Non-pigmented ciliary epithelial cell (primary cell): ENCODE measurements at regions not wholly inside any gene's neighbourhood (a gene's known extent, or its start where the extent isn't known, plus 50 kb on each side); places are given as distances from the start of the nearest gene placed in this dataset.
"Not testable (repeated sequence)": the region's sequence is repeated elsewhere in the genome, so short reads cannot be mapped to it uniquely, and the experiment has no call there.

Source experiments
- DNase-seq: peaks from one replicate; pipeline ENCODE4 v3.0.0-alpha.2; 2010; ENCODE audit warnings: low read depth

DNA sequence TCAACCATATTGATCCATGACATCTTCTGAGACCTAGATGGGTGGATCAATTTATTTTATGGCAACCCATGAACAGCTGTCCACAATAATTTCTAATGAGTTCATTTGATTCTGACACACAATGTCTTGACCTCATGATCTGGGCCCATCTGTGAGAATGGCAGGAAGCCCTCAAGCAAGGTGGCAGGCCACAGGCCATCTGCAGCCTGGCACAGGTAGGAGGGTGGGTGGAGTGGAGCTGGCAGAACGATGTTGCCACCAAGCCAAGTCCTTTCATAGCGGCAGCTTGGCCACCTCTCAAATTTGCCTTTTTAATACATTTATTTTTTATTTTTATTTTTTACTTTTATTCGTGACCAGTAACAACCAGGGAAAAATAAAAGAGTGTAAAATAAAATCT lies 1181.6 kb upstream of the SORCS1 start:
- DNase-seq = no peak

DNA sequence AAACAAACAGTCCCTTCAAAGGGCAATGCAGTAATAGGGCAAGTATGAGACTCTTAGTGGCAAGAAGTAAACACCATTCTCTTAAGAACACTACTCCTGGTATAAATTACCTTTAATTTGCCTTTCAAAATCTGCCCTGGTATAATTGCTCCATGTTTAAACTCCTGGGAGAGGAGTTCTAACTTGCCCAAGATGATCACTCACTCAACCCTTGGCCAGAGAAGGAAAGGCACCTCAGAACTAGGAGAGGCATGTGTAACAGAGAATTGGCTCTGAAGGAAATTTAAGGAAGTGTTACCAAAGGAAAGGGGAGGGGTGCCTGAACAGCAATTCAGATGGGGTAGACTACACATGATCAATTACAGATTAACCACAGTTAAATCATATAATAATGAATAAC lies 1173.6 kb upstream of the SORCS1 start:
- DNase-seq = no peak

DNA sequence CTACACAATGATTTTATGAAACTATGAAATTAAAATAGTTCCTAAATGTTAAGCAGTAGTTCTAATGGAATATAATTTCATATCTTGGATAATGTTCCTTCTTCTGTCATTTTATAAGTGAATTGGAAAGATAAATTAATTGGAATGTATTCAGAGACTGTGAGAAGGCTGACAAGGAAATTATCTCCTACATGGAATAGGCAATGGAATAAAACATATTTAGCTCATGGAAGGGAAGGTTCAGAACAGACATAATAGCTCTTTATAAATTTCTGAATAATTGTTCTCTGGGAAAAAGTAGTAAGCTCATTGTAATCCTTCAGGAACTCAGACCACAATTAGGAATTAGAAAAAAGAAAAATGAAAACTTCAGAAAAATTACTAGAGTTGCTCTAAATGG lies 1172.3 kb upstream of the SORCS1 start:
- no peak for DNase-seq

DNA sequence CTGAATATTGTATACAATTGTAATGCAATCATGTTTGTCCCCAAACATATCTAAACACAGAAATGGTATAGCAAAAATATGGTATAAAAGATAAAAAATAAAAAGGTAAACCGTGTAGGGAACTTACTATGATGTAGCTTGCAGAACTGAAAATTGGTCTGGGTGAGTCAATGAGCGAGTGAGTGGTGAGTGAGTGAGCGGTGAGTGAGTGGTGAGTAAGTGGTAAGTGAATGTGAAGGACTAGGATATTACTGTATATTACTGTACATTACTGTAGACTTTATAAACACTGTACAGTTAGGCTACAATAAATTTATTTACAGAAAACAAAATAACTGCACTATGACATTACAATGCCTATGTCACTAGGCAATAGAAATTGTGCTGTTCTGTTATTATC lies 1163.2 kb upstream of the SORCS1 start:
- no peak for DNase-seq

DNA sequence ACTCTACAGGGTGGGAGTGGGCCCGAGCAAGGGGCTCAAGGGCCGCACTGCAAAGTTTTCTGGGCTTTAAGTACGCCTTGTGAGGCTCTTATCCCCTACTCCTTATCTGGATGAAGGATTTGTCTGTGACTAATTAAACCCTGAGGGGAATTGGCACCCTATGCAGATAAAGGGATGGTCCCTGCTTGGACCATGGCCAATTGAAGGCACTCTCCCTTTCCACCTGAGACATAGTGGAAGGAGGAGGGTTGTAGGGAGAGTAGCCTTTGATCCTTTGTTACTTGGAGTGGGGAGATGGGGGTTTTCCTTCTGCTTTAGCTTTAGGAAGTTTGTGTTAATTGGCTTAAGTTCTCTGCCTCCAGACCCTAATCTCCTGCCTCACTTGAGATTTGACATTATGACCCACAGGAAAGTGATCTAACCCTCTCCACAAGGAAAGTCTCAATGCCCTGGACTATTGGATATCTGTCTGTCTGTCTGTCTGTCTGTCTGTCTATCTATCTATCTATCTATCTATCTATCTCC lies 1158.8 kb upstream of the SORCS1 start:
- no peak for DNase-seq

DNA sequence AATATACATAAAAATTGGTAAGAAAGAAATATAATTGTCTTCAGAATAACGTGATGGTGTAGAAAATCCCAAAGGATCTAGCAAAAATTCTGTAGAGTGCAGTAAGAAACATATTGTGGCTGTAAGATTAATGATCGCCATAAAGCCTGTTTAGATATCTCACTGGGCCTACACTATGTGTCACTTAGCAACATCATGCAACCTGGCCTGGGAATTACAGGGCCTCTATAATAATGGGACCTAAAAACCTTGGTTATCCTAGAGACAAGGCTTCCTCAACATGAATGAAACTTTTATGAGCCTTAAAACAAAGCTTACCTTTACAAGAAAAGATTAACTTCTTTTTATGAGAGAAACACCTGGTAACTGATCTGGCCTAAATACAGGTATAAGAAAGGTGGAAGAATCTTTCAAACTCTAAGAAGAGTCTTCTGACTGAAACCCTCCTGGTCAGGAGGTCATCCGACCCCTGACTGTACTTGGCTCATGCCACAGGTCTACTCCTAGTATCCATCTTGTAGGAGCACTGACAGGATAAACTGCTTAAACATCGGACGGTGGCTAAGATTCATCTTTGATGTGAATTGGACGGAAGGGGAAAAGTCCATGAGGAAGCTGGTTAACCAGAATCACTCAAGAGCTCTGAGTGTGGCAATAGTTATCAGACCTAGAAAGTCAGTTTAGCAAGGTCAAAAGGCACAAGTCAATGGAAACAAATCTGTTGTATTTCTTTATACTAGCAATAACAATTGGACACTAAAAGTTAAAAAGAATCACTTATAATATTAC lies 1155.1 kb upstream of the SORCS1 start:
- no peak for DNase-seq

DNA sequence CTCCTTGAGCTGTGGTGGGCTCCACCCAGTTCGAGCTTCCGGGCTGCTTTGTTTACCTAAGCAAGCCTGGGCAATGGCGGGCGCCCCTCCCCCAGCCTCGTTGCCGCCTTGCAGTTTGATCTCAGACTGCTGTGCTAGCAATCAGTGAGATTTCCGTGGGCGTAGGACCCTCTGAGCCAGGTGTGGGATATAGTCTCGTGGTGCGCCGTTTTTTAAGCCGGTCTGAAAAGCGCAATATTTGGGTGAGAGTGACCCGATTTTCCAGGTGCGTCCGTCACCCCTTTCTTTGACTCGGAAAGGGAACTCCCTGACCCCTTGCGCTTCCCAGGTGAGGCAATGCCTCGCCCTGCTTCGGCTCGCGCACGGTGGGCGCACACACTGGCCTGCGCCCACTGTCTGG lies 1151.1 kb upstream of the SORCS1 start:
- not testable (repeated sequence) for DNase-seq

DNA sequence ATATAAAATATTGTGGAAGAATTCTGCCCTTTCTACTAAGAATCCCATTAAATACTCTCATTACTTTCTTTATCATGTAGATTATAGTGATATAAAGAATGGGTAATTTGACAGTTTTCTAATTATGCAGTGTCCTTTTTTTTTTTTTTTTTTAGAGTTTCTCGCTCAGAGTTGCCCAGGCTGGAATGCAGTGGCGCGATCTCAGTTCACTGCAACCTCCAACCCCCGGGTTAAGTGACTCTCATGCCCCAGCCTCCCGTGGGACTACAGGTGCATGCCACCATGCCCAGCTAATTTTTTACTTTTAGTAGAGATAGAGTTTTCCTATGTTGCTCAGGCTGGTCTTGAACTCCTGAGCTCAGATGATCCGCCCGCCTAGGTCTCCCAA lies 1143.4 kb upstream of the SORCS1 start:
- no peak for DNase-seq

DNA sequence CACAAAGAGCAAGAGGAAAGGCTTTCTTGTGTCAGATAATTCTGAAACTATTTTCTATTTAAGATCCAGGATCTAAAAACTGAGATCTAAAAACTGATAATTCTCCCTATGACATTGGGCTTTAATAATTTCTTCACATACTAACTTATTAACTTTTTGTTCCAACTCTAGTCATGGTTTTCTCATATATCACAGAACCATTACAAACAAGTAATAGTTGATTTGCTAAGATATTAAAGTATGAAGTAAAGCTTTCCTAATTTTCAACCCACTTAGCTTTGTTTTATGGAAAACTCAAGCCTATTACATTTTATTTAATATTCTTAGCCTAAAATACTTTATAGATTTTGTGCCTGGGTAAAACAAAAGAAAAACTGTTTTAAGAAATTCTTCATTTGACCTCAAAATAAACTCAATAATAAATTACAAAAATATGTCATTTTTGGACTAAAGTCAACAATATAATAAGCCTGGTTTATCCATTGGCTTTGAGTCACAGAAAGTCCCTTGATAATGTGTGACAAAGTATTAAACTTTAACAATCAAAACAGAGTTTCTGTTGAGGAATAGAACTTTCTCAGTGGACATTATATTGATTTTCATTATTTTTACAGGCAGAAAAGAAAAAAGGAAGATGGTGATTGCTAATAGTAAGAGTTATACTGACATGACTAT lies 1142.9 kb upstream of the SORCS1 start:
- DNase-seq = no peak

DNA sequence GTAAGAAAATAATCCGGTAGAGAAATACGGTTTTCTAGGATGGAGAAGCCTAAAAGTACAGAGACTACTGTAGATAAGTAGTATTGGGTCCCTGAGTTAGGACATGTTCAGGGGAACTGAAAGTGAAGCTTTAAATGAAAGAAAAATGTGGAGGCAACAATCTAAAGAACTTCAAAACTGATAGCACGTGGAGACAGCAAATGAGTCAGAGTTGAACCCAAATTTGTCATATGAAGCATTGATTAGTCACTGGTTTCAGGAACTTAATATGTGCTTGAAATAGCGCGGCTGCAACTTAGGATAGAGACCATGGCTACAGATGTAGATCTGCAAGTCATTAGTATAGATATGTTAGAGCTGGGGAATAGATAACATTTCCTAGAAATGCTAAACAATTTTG lies 1138.6 kb upstream of the SORCS1 start:
- DNase-seq = no peak

DNA sequence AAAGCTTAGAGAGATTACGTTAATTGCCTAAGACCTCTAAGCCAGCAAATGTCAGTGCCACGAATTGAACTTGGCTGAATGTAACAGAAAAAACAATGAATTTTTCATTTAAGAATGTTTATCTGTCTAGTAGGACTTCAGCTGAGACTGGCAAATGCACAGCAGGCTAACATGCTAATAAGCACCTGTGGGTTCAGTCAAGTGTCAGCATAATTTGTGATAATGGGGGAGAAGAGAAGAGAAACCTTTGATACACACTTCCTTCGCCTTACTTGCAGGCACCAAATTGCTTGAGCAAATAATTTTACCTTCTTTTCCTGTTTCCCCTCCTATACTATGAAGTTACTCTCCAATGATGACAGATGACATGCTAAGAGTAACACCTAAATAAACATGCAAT lies 1136.5 kb upstream of the SORCS1 start:
- no peak for DNase-seq

DNA sequence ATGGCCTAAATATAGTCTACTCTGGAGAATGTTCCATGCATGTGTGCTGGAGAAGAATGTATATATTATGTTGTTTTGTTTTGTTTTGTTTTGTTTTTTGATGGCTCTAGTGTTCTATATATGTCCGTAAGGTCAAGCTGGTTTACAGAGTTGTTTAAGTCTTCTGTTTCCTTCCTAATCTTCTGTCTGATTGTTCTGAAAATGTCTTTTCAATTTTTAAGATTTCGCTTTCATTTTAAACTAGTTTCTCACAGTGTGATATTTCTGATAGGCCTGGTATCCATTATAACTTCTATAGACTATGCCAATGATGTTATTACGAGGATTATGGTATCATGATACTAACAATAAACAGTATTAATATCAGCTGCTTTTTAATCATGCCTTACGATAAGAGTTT lies 1126.3 kb upstream of the SORCS1 start:
- DNase-seq = no peak

DNA sequence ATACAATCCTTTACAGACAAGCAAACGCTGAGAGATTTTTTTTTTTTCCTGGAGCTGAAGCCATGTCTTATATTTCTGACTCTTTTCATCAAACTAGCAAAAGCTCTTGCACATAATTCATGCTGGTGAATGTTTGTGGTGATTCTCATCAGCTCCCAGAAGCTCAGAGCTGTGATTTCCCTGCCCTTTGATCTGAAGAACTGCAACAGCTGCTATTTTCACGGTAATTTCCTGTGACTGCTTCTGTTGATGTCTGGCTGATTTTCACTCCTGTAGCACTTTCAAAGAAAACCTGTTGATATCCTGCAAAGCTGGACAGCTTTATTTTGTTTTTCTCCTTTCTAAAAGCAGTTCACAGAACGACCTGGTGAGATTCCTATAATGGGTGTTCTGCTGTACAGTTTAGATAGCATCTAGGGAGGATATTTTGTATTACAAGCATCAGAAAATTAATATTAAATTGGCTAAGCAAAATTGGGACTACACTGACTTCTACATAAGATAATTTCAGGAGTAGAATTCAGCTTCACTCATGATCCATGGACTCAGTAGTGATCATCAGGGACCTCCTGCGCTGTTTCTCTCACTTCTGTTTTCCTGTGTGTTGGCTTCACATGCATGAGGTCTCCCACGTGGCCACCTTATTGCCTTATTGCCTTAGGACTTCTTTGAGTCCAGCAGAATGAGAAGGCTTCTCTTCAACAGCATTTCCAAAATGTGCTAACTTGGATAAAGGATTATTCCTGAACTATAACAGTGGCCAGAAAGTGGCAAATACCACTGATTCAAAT lies 1111.6 kb upstream of the SORCS1 start:
- DNase-seq = no peak

DNA sequence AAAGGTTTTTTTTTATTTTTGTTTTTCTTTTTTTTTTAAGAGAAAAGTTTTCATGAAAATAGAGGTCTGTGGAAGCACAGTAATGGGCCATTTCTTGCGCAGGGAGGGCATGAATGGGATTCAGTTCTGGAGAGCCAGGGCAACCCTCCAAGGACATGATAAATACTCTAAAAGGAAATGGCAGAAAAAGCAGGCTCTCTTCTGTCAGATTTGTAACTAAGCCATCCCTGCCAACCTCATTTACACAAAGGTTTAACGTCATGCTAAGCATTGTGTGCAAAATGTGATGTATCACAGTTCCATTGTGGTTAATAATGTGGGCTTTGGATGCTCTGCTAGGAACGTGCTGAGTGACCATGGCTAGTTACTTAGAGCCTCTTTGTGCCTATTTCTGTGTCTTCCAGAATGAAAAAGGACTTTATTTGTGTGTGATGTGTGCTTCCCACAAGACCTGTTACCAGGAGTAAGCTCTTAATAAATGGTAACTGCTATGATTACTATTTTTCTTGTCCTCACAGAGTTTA lies 1095.9 kb upstream of the SORCS1 start:
- DNase-seq = no peak

DNA sequence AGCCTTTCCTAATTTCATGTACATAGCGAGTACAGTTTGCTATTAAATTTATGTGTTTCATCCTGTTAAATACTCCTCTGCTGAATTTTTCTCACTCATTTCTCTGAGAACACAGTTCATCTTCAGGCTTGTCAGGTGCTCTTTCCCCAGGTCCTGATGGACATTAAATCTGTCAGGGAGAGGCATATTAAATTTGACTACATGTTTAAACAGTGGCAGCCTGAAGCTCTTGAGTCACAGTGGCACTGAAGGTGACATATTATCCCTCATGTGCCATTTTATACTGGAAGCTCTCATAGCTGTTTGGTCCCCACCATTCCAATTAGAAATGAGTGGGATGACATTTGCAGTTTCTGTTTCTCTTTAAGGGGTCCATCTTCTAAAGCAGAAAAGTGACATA lies 1089.6 kb upstream of the SORCS1 start:
- no peak for DNase-seq

DNA sequence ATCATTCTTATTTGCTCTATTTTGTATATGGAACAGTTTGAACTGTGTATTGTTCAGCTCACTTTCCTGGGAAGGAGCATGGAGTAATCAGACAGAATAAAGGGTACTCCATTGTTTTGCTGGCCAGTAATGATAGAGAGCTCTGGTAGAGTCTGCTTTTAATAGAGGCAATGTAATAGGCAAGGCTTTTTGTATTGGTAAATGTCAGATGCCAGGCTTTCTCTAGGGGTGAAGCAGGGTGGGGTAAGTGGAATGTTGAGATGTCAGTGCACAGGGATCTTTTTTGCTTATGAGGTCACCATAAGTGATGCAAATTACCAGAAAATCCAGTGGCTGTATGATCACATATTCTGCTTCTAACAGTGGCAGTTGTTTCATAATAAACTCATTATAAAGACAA lies 1088.3 kb upstream of the SORCS1 start:
- DNase-seq = no peak

DNA sequence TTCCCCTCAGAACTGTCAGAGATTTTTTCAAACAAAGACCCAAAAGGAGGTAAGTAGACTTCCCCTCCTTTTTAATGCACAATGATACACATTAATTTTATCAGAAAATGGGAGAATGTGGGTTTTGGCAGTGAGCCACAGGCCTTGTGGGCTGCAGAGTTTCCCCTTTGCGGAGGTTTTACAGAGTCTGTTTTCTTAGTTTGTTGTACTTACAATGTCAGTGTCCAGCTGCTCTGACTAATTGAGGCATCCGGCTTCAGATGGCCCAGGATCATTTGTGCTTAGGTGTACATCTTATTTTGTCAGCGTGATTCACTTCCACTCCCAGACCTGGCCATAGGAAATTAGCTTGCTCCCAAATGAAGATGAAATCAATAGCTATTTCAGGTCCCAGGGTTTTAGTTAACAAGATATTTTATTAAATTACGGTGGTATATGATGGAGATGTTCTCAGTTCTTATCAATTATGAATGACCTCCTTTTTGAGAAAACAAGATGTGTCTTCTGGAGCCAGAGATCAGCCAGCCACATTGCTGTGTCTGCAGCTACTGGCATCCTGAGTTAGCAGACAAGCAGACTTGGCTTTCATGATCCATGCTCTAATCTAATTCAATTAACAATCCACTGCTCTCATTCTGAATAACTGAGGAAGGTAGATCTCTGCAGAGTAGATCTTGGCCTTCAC lies 1086.6 kb upstream of the SORCS1 start:
- no peak for DNase-seq

DNA sequence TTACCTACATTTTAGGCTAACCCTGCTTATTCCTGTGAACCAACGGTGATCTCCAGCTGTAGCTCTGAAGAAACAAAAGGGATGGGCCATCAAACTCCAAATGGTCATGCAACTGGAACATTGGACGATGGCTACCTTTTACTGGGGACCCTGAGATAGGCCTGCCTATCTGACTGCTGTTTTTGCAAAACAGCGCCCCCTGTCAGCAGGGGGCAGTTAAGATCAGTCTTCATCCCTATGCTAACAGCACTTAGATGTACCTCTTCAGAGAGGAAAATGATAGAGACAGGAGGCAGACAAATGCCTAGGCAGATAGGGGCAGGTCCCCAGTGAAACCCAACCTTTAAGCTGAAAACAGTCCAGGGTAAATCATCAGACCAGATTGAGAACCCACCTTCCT lies 1085.4 kb upstream of the SORCS1 start:
- no peak for DNase-seq

DNA sequence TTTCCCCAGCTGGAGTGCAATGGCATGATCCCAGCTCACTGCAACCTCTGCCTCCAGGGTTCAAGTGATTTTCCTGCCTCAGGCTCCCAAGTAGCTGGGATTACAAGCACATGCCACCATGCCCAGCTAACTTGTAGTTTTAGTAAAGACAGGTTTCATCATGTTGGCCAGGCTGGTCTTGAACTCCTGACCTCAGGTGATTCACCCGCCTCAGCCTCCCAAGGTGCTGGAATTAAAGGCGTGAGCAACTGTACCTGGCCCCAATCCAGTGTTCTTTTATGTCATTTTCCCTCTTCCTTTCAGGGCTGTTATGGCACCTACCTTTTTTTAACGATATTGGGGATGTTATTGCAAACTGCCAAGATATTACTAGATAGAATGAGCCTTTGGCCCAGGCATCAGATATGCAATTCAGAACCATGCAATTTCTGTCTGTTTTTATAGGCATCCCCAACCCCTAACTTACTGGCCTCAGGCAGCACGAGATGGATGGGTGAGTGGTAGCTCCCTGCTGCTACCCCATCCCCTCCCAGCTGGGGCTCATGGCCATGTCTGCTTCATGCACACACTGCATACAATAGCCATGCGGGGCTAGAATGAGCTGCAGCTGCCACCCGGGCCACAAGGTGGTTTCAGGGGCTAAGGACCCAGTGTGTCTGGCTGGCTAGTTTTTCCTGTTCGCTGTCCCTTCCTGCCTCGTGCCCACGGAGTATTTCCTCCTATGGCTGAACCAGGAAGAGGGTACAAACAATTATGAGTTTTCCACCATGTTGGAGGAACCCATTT lies 1080.1 kb upstream of the SORCS1 start:
- DNase-seq = no peak

DNA sequence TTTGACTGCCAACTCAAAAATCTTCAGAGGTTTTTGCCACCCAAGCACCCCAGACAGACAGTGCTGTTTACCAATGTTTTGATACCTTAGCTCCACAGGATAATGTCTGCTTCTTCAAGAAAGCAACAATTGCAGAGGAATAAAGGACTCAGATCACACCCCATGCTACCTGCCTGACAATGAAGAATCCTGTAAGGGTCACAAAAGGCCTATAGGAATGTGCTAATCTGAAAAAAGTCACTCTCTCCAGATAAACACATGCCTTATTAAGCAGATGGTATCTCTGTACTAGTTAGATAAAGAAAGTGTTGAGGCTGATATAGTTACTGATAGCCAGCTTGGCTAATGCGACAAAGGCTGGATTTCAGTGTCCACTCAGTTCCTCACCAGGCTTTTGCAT lies 1076.7 kb upstream of the SORCS1 start:
- no peak for DNase-seq

DNA sequence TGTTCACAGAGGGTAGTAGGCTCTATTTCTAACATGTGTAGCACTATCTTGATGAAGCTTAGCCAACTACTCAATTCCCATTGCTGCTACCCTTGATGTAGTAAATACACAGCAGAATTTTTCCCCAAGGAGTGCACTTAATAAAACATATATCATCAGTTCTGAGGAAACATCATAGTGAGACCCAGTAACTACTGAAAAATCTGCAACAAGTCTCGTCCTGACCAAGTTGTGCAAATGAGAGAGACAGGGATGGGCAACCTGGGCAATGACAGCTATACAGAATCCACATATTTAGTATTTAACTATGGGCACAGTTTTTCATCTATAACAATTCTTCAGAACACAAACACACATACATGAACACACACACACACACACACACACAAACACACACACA lies 1073.8 kb upstream of the SORCS1 start:
- DNase-seq = no peak
